Stomach (tissue), 8 donors: ENCODE measurements at regions not wholly inside any gene's neighbourhood (a gene's known extent, or its start where the extent isn't known, plus 50 kb on each side); places are given as distances from the start of the nearest gene placed in this dataset.

Source experiments
- DNase-seq, 2 donors: peaks; one replicate each; pipeline versions ENCODE4 v3.0.0 to v3.0.0-alpha.2; 2013 to 2019
- H3K27ac ChIP-seq, 5 donors: fragments of 200-600 bp in 4 of 5; sonication (generic) in 4 of 5; one replicate each; pipeline ENCODE4 v1.5.1; 2013 to 2019; ENCODE audit warnings: mild to moderate bottlenecking in 1 of 5, moderate library complexity in 1 of 5
- H3K27me3 ChIP-seq, 3 donors: fragments of 200-600 bp; sonication (generic); one replicate each; pipeline ENCODE4 v1.5.1; 2017 to 2019; ENCODE audit warnings: mixed run types in 1 of 3
- H3K36me3 ChIP-seq, 4 donors: fragments of 200-600 bp; sonication (generic); 1 replicate in 3 of 4; 2 replicates in 1 of 4; pipeline ENCODE4 v1.5.1; 2016 to 2019
- H3K4me1 ChIP-seq, 4 donors: fragments of 200-600 bp; sonication (generic); one replicate each; pipeline ENCODE4 v1.5.1; 2016 to 2019
- H3K4me3 ChIP-seq, 4 donors: fragments of 200-600 bp; sonication (generic) in 3 of 4; one replicate each; pipeline ENCODE4 v1.5.1; 2016 to 2019; ENCODE audit warnings: mild to moderate bottlenecking in 1 of 4
- H3K9me3 ChIP-seq, 4 donors: fragments of 200-600 bp; sonication (generic); one replicate each; pipeline ENCODE4 v1.5.1; 2016 to 2019
- CTCF ChIP-seq, 7 experiments: fragments of 450-650 bp in 4 of 7; fragments of 200-600 bp in 3 of 7; sonication (generic) in 3 of 7; IDR thresholded peaks; one replicate each; pipeline ENCODE4 v1.5.1; 2016 to 2019; ENCODE audit warnings: antibody characterized with exemption in 7 of 7, control low read depth in 2 of 7, mild to moderate bottlenecking in 1 of 7
- EP300 ChIP-seq: sonication (generic); formaldehyde crosslinking; IDR thresholded peaks from one replicate; pipeline ENCODE4 v1.6.1; 2017; ENCODE audit warnings: antibody characterized with exemption
- POLR2A ChIP-seq, 4 donors: fragments of 450-650 bp; IDR thresholded peaks; one replicate each; pipeline ENCODE4 v1.6.1; 2016; ENCODE audit warnings: antibody characterized with exemption in 4 of 4, control low read depth in 2 of 4, mild to moderate bottlenecking in 1 of 4, moderate library complexity in 1 of 4
- POLR2AphosphoS5 ChIP-seq, 3 donors: sonication (generic); formaldehyde crosslinking; IDR thresholded peaks; one replicate each; pipeline ENCODE4 v1.6.1; 2016; ENCODE audit warnings: antibody characterized with exemption in 3 of 3
- WGBS, 5 donors: extraction: QIAGEN DNeasy Blood & Tissue Kit in 3 of 5; methylation state at CpG; one replicate each; pipeline versions ENCODE4 v1.1.5 to v1.1.7; 2013 to 2018; 5-methylcytosine and 5-hydroxymethylcytosine counted together
- intact Hi-C: fragments of 100-400 bp; cut with DNase I; formaldehyde crosslinking; loops from one replicate; pipeline ENCODE4 v1.15.1; 2023; ENCODE audit warnings: low total_unique reads
- donor health status: healthy with polysubstance abuse.
- donor health status: Bipolar disorder and iron deficiency.
- donor health status: healthy.

GRCh38 chr12:69042557-69042956 lies 109.6 kb upstream of the CPM start:
- H3K4me3 ChIP-seq: no peak overlapping the region
- WGBS, 5 donors: 95 to 98% (median 96%) methylated on average over 6 of the region's 6 CpGs
- intact Hi-C loops: no loop called here
- no peaks in the 10 kb centered on the region for H3K27me3 ChIP-seq
- H3K36me3 ChIP-seq: no peaks in the 10 kb centered on the region
- no peak overlapping the region for H3K27ac ChIP-seq
- TF ChIP-seq EP300 (no peak), POLR2AphosphoS5 (IDR thresholded peaks at IDR 0.05) (no peak), POLR2A (IDR thresholded peaks at IDR 0.05) (no peak), CTCF (IDR thresholded peaks at IDR 0.05) (no peak)
- no peaks in the 10 kb centered on the region for H3K4me1 ChIP-seq
- no peak for DNase-seq
- no peaks in the 10 kb centered on the region for H3K9me3 ChIP-seq

GRCh38 chr12:69042970-69043369 lies 110.0 kb upstream of the CPM start:
- DNase-seq: no peak

GRCh38 chr12:69044887-69045286 lies 111.9 kb upstream of the CPM start:
- TF ChIP-seq CTCF (IDR thresholded peaks at IDR 0.05) (no peak), POLR2A (IDR thresholded peaks at IDR 0.05) (no peak), POLR2AphosphoS5 (IDR thresholded peaks at IDR 0.05) (no peak), EP300 (no peak)
- Histone ChIP-seq H3K27ac (no peak overlapping the region), H3K27me3 (no peaks in the 10 kb centered on the region), H3K36me3 (no peaks in the 10 kb centered on the region), H3K4me1 (no peaks in the 10 kb centered on the region), H3K9me3 (no peaks in the 10 kb centered on the region), H3K4me3 (no peak overlapping the region)
- WGBS, 5 donors: 62 to 85% (median 82%) methylated on average over 2 of the region's 2 CpGs
- no peak for DNase-seq
- intact Hi-C loops: no loop called here

More at GRCh38 chr12:69042970-69043369, 110.0 kb upstream of the CPM start:
- TF ChIP-seq POLR2AphosphoS5 (IDR thresholded peaks at IDR 0.05): no peak
- TF ChIP-seq CTCF (IDR thresholded peaks at IDR 0.05): no peak
- TF ChIP-seq EP300: no peak
- no peak for TF ChIP-seq POLR2A (IDR thresholded peaks at IDR 0.05)
- intact Hi-C loops: no loop called here
- 67 to 73% (median 72%) methylated on average over 4 of the region's 4 CpGs for WGBS, 5 donors
- no peaks in the 10 kb centered on the region for H3K4me1 ChIP-seq
- H3K36me3 ChIP-seq: no peaks in the 10 kb centered on the region
- no peak overlapping the region for H3K27ac ChIP-seq
- H3K9me3 ChIP-seq: no peaks in the 10 kb centered on the region
- H3K27me3 ChIP-seq: no peaks in the 10 kb centered on the region
- H3K4me3 ChIP-seq: no peak overlapping the region

GRCh38 chr12:69045430-69045829 lies 112.5 kb upstream of the CPM start:
- Histone ChIP-seq H3K4me1 (no peaks in the 10 kb centered on the region), H3K36me3 (no peaks in the 10 kb centered on the region), H3K9me3 (no peaks in the 10 kb centered on the region), H3K4me3 (no peak overlapping the region), H3K27ac (no peak overlapping the region), H3K27me3 (no peaks in the 10 kb centered on the region)
- TF ChIP-seq CTCF (IDR thresholded peaks at IDR 0.05): no peak
- TF ChIP-seq POLR2A (IDR thresholded peaks at IDR 0.05): no peak
- no peak for TF ChIP-seq POLR2AphosphoS5 (IDR thresholded peaks at IDR 0.05)
- no peak for TF ChIP-seq EP300
- WGBS, 5 donors: 89 to 95% (median 92%) methylated on average over 6 of the region's 6 CpGs
- intact Hi-C loops: no loop called here
- no peak for DNase-seq
